Right kidney (tissue), 1 donor: ENCODE measurements at regions not wholly inside any gene's neighbourhood (a gene's known extent, or its start where the extent isn't known, plus 50 kb on each side); places are given as distances from the start of the nearest gene placed in this dataset.
"Not testable (repeated sequence)": the region's sequence is repeated elsewhere in the genome, so short reads cannot be mapped to it uniquely, and the experiment has no call there.

Experiments used
- DNase-seq: peaks from one replicate; pipeline ENCODE4 v3.0.0-alpha.2; 2016

DNA sequence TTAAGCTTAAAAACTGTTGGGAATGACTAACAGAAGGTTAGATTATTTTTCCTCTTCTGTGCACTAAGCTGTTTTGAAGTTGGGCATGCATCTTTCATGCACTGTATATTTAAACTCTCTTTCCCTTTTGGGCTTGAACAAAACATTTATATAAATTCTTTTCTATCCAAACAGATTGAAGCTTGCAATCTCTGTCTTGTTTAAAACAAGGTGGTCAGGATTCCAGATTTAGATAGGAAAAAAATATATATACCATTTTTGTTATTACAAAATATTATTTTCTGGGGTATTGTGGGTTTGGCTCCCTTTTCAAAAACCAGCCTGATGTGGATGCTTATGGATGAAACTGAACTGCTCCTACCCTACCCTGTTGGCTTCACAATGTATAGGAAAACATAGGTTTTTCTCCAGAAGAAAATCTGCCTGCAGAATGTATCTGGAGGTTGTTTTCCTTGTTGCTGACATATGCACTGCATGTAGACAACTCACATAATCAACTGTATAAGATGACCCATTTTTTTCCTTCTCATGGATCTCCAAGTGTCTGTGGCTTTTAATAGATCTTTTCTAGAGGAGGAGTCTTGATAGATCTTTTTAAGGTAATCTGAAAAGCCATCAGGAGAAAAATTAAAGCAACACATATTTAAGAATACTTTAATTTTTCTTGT is 146.3 kb downstream of the PRL start:
- DNase-seq: no peak

DNA sequence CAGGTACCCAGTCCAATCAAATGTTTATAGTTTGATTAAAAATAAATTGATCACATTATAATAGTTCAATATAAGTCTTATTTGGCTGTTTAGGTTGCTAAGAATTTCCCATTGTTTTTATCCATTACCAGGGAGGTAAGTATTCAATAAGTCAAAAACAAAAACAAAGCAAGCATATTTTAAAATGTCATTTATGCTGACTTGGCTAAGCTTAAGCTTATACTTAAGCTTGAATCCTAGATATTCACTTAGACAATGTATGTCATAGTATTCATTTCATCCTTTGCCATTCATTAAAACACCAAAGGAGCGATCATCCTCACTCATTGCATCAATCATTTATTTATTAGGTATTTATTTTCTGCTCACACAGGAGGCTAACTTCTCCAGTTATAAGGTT is 144.9 kb downstream of the PRL start:
- DNase-seq: no peak

DNA sequence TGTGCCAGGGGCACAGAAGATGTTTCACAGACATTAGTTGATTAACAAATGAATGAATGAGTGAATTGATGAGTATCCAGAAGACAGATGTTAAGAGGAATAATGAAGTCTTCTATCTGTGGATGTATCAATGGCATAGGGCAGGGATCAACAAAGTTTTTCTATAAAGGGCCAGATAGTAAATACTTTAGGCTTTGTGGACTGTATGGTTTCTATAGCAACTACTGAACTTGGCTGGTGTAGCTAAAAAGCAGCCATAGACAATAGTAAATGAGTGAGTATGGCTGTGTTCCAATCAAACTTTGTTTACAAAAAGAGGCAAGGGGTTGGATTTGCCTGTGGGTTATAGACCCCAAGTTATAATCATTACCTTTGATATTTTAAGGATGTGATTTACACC is 144.0 kb downstream of the PRL start:
- no peak for DNase-seq

DNA sequence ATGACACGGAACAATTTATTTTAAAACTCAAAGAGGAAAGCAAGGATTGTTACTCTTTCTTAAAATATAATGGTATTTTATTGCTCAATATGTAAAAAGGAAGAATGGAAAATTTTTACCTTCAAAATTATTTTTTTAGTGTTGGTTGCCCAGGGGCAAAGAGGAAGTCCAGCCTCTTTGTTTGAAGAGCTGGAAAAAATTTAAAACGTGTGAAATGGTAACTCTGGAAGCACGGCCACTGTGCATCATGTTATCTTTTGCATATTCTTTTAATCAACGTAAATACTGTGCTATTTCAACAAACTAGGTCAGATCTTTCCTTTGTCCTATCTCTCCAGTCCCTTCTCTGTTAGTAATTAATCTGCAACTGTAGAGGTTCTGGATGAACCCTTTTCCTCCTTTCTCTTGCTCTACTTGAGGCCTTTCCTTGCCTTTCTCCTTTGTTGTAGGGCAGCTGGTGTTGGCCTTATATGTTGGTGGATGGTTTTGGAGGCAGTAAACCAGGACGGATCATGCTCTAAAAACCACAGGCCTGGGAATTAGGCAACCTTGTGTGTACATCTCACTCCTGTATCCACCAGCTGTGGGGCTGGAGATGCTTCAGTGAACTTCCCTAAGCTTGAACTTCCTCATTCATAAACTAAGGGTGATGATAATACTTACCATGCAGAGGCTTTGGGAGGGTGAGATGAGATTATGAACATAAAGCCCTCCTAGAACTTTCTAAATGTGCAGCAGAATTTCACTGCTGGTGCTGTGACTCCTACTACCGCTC is 143.3 kb downstream of the PRL start:
- DNase-seq: no peak

DNA sequence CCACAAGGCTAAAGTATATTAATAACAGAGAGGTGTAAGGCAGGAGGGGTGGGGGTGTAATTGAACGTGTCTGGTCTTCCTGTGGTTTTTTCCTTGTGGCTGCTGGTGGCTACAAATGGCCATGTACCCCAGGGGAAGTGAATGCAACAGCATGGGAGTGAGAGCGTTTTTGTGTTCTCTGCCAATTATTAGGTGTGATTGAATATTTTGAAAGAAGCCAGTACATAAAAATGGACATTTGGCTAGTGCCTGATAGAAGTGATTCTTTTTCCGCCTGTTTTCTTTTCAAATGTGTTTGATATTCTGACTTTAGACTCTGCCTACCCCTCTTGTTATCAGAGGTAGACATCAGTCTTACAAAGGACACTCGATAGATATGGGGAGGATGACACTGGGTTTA is 141.3 kb downstream of the PRL start:
- DNase-seq: no peak

DNA sequence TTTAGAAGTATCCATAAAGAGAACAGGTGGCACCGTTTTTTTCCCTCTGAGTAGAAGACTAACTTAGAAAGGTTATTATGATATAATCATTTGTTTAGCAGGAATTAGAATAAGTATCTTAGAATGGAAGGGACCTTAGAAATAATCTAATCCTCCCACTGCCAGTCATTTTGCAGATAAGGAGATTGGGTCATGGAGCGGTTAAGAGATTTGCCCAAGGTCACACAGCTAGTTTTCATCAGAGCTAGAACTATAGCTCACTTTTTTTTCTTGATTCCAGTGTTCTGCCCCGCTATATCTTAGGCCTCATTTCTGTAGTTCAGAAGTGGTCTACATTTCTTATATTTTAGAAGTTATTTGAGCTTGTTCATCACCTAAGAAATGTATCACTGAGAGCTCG is 139.6 kb downstream of the PRL start:
- DNase-seq: no peak

DNA sequence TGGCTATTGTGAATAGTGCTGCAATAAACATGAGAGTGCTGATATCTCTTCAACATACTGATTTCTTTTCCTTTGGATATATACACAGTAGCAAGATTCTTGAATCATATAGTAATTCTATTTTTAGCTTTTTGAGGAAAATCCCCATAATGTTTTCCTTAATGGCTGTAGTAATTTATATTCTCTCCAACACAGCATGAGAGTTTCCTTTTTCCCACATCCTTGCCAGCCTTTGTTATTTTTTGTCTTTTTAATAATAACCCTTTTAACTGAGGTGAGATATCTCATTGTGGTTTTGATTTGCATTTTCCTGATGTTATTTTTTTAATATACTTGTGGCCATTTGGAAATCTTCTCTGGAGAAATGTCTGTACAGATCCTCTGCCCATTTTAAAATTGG is 132.6 kb downstream of the PRL start:
- no peak for DNase-seq

DNA sequence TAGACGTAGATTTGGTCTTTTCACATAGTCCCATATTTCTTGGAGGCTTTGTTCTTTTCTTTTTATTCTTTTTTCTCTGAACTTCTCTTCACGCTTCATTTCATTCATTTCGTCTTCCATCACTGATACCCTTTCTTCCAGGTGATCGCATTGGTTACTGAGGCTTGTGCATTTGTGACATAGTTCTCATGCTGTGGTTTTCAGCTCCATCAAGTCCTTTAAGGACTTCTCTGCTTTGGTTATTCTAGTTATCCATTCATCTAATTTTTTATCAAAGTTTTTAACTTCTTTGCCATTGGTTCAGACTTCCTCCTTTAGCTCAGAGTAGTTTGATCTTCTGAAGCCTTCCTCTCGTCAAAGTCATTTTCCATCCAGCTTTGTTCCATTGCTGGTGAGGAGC is 125.8 kb downstream of the PRL start:
- not testable (repeated sequence) for DNase-seq

DNA sequence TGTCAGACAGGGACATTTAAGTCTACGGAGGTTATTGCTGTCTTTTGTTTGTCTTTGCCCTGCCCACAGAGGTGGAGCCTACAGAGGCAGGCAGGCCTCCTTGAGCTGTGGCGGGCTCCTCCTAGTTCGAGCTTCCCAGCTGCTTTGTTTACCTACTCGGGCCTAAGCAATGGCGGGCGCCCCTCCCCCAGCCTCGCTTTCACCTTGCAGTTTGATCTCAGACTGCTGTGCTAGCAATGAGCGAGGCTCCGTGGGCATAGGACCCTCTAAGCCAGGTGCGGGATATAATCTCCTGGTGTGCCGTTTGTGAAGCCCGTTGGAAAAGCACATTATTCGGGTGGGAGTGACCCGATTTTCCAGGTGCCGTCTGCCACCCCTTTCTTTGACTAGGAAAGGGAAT is 125.0 kb downstream of the PRL start:
- DNase-seq: not testable (repeated sequence)

DNA sequence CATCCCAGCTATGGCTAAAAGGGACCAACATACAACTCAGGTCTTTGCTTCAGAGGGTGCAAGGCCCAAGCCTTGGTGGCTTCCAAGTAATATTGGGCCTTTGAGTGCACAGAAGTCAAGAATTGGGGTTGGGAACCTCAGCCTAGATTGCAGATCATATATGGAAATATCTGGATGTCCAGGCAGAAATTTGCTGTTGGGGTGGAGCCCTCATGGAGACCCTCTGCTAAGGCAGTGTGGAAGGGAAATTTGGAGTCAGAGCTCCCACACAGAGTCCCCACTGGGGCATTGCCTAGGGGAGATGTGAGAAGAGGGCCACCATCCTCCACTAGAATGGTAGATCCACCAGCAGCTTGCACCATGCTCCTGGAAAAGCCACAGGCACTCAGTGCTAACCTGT is 123.5 kb downstream of the PRL start:
- DNase-seq: no peak

DNA sequence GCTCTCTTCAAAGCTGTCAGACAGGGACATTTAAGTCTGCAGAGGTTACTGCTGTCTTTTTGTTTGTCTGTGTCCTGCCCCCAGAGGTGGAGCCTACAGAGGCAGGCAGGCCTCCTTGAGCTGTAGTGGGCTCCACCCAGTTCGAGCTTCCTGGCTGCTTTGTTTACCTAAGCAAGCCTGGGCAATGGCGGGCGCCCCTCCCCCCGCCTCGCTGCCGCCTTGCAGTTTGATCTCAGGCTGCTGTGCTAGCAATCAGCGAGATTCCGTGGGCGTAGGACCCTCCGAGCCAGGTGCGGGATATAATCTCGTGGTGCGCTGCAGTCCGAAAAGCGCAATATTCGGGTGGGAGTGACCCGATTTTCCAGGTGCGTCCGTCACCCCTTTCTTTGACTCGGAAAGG is 116.6 kb downstream of the PRL start:
- not testable (repeated sequence) for DNase-seq

DNA sequence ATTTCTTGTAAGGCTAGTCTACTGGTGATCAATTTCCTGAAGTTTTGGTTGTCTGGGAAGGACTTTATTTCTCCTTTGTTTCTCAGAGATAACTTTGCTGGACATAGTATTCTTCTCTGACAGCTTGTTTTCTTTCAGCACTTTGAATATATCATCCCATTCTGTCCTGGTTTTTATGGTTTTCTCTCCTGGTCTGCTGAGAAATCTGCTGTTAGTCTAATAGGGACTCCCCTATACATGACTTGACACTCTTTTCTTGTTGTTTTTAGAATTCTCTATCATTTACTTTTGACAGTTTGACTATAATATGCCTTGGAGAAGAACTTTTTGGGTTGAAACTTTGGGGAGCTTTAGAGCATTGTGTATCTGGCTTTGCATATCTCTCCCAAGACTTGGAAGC is 112.5 kb downstream of the PRL start:
- DNase-seq: no peak

DNA sequence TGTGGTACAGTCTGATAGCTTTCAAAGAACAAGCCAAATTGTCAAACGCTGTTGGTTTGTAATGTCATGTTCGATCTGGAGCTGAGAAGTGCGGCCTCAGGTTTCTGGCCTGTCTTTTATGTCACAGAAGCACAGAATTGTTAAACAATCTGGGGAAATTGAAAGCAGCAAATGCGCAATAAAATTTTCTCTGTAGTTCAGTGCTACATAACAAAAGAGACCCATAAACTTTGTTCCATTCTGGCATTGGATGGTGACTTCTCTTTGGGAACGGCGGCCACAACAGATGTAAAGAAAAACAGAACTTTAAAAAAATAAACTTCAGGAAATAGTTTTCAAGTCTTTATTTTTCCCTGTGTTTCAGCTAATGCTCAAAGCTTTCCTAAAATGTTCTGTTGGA is 106.9 kb downstream of the PRL start:
- no peak for DNase-seq

DNA sequence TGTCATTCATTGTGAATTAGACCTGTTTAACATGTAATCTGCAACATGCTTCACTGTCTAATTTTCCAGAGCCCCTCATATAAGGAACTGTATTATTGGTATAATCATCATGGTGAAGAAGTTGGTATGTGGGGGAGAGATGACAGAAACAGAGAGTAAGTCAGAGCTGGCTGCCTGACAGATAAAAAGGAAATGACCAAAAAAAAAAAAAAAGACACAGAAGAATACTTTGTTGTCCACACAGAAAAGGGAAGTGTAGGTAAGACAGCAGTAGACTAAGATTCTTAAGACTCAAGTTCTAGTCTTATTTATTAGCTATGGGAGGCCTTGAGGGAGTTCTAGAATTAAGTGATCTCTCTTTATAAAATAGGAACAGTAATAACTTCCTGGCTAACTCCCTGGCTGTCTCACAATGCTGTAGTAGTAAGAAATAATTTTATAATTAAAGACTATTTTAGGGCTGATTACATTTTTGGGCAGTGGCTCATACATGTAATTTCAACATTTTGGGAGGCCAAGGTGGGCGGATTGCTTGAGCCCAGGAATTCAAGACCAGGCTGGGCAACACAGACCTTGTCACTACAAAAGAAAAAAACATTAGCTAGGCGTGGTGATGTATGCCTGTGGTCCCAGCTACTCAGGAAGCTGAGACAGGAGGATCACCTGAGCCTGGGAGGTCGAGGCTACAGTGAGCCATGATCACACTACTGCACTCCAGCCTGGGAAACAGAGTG is 102.5 kb downstream of the PRL start:
- DNase-seq: no peak

DNA sequence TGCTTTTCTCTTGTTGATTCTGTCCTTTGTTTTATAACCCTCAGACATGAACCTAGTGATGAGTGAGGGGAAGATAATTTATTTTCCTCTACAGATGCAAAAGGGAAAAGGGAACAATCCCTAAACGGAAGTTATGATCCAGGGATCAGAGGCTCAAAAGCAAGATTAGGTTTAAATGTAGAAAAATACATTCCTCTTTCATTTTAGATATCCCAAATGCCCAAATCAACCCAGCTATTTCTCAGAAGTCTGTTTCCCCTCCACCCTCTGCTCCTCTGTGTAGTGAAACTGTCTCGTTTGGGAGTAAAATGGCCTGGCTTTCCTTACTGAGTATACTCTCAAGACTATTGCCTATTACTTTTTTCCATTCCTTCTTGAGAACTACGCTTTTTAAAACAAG is 97.1 kb downstream of the PRL start:
- no peak for DNase-seq

DNA sequence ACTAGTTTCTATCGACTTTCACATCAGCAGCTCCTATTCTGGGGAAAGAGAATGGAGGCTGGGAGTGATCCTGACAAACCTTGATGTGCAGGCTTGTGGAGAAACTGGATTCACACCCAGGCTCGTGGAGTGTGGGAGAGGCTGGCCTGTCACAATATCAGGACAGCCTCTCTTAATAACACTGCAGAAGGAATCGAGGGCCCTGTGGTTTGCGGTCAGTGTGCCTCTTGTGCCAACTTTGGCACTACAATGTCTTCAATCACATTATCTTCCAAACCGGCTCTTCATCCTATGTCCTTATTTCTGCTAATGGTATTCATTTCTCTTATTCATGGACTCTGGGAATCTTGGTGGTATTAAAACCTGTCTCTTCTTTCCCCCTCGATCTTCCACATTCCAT is 92.7 kb downstream of the PRL start:
- DNase-seq: no peak

DNA sequence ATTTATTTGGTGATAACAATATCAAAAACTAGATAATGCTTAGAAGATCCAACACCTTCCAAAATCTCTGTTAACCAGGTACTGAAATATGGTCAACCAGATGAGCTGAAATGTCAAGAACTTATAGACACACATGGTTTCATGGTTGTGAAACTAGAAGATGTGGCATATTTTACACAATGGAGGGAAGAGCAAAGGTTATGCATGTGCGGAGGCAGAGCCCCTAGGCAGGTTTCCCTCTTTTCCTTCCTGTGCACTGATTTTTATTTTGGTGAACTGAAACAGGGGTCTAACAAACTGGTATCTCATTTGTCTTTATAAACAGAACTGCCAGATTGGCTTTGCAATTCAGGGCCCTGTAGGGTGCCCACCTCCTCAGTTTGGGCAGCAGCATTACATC is 91.6 kb downstream of the PRL start:
- no peak for DNase-seq

DNA sequence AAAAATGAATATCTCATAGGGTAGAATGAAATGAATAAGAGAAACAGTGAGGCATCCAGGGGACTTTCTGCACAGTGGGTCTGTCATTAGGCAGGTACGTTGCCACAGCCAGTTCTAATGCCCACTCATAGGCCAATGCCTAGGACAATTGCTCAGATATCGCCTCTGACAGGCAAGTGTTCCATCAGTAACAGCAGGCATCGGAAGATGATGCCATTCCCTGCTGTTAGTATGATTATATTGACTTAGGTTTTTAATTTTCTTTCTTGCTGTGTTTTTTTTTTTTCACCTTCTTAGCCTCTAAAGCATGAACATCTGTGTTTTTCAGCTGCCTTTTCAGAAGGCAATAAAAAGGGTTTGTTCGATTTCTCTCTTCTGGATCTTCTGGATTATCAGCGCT is 90.7 kb downstream of the PRL start:
- no peak for DNase-seq

DNA sequence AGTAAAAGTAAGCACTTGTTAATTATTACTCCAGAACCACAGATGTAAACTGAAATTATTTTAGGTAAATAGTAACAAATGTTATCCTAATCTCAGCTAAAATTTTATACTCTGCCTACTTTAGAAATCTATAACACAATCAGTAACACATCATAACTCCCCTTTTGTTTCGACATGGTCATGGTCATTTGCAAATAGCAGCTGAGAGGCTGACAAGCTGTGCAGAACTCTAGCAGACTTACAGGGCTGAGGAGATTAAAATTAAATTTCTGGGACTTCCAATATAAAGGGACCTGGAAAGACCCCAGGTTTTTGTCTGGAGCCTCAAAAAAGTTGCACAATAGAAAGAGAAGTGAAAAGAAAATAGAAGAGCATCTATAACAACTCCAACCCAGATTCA is 88.8 kb downstream of the PRL start:
- no peak for DNase-seq

DNA sequence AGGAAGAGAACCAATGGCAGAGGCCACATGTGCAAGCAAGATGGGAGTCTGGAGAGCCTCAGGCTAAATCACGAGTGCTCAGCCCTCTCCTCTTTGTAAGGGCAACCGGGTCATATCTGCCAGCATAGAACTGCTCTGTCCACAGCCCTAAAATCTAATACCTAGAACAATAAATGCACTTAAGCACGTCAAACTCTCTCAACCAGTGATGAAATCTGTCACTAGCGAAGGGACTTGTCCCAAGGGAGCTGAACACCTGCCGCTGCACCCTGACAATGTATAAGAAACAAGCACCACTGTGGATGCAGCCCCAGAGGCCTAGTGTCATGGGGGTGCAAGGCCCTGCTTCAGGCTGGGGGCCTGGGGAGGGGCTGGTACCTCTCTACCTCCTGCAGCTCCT is 82.5 kb downstream of the PRL start:
- DNase-seq: no peak

DNA sequence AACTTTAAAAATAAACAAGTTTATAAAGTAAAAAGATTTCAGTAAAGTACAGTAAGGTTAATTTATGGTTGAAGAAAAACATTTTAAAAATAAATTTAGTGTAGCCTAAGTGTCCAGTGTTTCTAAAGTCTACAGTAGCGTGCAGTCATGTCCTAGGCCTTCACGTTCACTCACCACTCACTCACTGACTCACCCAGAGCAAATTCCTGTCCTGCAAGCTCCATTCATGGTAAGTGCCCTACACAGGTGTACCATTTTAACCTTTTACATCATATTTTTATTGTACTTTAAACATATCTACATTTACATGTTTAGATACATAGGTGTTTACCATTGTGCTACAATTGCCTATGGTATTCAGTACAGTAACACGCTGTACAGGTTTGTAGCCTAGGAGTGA is 81.4 kb downstream of the PRL start:
- not testable (repeated sequence) for DNase-seq

DNA sequence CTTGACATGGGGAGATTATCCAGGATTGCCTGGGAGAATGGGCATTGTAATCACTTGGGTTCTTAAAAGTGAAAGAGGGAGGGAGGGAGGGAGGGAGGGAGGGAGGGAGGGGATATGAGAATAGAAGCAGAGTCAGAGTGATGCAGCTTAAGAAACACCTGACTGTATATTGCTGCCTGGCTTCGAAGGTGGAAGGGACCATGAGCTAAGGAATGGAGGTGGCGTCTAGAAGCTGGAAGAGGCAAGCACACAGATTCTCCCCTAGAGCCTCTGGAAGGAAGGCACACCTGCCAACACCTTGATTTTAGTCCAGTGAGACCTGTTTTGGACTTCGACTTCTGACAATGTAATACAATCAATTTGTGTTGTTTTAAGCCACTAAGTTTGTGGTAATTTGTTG is 78.4 kb downstream of the PRL start:
- no peak for DNase-seq

DNA sequence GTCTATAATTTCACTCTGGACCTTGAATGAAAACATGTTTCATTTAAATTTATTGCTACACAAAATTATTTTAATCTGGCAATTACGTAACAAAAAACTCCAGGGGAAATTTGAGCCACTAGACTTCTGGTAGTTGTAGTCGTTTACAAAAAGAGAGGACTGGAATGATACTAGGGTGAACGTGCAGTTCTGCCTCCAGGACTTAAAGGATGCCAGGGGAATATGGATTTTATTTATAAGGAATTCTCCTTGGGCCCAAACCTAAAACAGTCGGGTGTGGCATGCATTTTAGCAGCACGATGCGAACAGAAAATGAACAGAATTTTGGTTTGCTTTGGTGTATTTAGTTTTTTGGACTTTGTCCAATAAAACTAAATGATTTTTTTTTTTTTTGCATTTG is 76.9 kb downstream of the PRL start:
- DNase-seq: no peak

DNA sequence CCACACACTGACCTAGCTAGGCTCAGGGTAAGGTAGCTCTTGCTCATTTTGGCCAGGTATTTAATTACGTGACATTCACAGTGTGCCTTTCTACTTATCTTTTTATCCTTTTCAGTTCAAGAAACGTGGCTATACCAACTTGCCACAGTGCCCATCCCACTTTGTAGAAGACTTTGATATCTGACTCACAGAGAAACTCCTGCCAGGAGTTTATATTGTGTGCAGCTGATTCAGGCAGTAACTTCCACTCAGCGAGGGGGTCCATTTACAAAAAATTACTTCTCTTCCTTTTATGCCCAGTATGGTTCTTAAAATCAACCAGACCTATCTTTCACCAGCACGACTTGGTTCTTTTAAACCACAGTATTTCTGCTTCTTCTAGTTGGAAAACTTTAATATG is 75.6 kb downstream of the PRL start:
- DNase-seq: no peak
